Activated CD8-positive, alpha-beta memory T cell treated with anti-CD3 and anti-CD28 coated beads for 36 hours (primary cell): ENCODE measurements at regions not wholly inside any gene's neighbourhood (a gene's known extent, or its start where the extent isn't known, plus 50 kb on each side); places are given as distances from the start of the nearest gene placed in this dataset.
"Not testable (repeated sequence)": the region's sequence is repeated elsewhere in the genome, so short reads cannot be mapped to it uniquely, and the experiment has no call there.

Source experiments
- CTCF ChIA-PET: fragments of 350-600 bp; sonication (Branson Sonifier 250); formaldehyde crosslinking; loops from one replicate; lab custom pipeline; 2021; ENCODE audit warnings: antibody characterized with exemption; lab: Charles Lee
- POLR2A ChIA-PET: fragments of 350-600 bp; sonication (Branson Sonifier 250); formaldehyde crosslinking; loops from one replicate; lab custom pipeline; 2021; ENCODE audit warnings: antibody characterized with exemption; lab: Charles Lee

DNA sequence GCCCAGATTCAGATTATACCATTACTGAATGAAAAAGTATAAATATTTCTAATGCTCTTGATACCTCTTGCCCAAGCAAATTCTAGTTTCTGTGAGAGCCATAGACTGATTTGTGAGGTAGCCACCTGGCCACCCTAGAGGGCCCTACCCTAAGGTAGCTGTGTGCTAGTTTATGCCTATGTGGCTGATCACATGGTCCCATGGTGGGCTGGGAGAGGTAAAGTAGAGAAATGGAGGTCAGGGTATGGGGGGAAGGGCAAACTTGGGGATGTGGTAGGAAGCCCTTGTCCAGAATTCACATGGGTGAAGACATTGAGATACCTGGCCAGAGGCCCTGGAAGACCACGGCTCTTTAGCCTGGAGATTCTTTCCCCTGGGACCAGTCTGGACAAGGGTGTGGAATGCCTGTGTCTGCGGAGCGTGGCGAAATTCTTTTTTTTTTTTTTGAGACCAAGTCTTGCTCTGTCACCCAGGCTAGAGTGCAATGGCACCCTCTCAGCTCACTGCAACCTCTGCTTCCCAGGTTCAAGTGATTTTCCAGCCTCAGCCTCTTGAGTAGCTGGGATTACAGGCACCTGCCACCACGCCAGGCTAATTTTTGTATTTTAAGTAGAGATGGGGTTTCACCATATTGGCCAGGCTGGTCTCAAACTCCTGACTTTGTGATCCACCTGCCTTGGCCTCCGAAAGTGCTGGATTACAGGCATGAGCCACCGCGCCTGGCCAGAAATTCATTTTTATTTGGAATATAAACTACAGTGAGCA is 639.4 kb downstream of the ACTR3B start:
- ChIA-PET POLR2A (no interaction called here), CTCF (no interaction called here)

DNA sequence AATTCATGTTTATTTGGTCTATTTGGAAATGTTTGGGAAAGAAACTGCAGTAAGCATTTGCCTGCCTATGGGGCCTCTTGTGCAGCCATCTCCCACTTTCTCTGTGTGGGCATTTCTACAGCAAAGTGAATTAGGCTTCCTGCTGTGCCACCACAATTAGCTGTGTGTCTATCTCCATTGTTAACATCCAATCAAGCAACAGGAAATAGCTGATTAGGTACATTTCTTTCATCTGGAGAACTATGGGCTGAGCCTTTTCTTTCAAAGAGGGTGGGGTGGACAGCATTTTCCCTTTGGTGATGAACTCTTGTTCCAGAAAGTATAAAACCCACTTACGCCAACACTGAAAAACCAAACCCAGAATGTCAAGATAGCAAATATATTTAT is 640.0 kb downstream of the ACTR3B start:
- ChIA-PET CTCF (no interaction called here), POLR2A (no interaction called here)

DNA sequence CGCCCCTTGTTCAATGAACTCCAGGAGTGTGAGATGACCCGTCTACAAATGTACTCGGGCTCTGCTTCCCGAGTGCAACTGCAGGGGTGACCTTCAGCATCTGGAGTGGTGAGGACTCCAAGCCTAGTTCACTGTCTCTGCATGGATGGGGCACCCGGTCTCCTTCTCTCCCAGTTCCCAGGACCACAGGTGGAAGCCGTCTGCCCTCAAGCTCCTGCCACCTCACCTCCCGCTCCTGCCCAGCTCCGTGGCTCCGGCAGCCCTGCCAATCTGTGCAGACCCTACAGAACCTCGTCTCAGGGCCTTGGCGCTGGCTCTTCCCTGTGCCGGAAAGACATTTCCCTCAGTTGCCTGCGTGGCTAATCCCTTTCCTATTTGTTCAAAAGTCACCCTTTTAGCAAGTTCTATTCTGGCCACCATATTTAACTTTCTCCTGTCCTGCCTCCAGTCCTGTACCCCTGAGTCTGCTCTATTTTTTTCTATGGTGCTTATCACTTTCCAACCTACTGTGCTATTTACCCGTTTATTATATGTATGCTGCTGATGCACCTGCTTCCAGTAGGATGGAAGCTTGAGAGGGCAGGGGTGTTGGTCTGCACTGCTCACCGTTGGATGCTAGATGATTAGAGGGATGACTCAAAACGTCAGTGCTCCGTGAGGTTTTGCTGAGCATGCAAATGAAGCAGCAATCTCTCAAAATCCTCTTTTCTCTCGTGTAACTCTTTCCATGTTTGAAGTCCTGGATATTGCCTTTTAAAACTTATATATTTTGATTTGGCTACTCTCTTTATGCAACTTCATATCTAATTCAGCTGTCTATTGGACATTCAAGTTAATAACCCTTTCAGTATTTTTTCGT is 641.4 kb downstream of the ACTR3B start:
- CTCF ChIA-PET, result no interaction called here
- POLR2A ChIA-PET, result no interaction called here

DNA sequence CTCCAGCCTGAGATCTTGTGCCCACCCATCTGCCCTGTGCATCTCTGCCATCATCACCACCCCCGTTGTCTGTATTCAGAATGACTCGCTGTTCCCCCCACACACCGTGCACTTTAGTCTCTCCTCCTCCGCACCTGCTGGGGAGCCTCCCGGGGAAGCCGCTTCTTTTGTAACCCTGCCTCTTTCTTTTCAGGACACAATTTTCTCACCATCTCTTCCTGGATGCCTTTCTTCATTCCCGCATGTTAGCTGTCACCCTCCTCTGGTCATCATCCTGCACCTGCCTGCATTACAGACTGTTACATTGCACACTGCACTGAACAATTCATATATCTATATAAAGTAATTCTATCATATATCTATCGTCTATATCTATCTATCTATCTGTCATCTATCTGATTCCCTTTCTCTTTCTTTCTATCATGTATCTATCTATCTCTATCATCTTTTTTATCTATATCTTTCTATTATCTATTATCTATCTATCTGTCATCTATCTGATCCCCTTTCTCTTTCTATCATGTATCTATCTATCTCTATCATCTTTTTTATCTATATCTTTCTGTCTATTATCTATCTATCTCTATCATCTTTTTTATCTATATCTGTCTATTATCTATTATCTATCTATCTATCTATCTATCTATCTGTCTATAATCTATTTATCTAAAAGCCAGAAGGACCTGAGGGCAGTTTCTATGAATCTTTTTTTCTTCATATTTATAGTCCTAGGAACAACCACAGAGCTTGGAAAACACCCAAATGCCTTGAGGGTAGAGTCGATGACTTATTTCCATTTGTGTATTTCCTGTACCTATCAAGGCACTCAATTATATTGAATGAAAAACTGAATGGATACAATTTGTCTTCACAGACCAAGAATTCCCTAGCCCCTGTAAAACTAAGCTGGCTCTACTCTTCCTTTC is 642.5 kb downstream of the ACTR3B start:
- CTCF ChIA-PET, result no interaction called here
- POLR2A ChIA-PET, result no interaction called here

DNA sequence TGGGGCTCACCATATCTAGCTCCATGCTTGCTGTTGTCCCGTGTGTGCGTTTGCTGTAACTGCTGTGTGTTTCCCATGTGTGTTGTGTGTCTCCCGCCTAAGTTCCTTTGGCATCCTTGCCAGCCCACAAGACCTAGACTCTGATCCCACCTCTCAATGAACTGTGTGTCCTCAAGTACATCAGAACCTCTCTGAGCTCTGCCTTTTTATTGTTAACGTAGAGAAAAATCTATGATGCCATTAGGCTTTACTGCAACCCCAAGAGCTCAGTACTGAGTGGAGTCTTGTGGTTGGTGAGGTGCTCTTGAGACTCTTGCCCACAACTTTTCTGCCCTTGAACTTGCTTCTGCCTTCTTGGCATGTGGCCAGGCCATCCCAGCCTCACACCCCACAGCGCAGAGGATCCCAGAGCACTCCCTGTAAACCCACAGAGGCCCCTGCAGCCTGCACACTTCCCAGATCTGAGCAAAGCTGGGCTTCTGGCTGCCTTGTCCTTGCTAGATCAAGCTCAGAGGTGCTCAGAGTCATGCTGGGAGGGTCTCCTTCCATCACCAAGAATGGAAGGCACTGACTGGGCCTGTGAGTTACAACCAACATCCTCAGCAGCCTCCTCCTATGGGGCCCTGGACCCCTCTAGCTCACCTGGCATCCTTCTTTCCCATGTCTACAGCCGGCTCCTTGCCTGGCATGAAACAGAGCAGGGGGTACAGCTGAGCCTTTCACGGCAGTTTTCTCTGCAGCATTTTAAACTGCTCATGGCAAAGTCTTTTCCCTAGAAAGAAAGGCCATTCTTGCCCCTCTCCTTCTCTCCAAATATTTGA is 643.4 kb downstream of the ACTR3B start:
- CTCF ChIA-PET, result no interaction called here
- POLR2A ChIA-PET, result no interaction called here

DNA sequence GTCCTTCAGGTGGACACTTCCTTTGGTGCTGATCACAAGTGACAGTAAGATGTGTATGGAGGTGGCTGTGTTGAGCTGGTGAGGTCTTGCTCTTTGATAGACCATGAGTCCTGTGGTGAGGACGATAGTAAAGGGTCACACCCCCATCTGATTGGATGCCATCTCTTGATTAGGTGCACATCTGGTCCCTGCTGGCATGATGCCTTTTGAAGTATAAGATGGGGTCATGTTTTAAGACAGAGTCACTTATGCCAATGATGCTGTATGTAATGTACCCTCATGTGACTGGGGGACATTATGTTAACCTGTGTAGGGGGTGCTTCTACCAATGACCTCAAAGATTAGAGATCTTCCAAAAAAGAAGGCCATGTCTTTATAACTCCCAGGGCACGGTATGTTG is 644.6 kb downstream of the ACTR3B start:
- POLR2A ChIA-PET, result no interaction called here
- CTCF ChIA-PET, result no interaction called here

DNA sequence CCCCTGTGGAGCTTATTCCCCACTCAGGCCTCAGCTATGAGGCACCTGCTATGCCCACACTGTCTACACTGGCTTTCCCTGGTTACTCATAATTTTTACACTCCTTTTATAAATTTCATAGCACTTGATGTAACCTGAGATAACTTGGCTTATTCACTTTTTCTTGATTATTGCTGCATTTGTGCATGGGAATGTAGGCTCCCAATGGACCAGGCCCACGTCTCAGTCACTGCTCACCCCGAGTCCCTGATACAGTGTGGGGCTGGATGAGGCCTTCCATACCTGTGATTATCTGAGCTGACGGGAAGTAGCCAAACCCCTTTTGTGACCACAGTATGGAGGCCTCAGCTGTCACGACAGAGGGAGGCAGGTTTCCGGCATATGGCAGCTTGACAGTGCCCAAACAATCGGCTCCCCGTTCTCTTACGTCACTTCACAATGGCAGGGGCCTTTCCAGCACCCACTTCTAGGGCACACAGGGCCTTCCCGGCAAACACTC is 645.3 kb downstream of the ACTR3B start:
- CTCF ChIA-PET, result no interaction called here
- POLR2A ChIA-PET, result no interaction called here

DNA sequence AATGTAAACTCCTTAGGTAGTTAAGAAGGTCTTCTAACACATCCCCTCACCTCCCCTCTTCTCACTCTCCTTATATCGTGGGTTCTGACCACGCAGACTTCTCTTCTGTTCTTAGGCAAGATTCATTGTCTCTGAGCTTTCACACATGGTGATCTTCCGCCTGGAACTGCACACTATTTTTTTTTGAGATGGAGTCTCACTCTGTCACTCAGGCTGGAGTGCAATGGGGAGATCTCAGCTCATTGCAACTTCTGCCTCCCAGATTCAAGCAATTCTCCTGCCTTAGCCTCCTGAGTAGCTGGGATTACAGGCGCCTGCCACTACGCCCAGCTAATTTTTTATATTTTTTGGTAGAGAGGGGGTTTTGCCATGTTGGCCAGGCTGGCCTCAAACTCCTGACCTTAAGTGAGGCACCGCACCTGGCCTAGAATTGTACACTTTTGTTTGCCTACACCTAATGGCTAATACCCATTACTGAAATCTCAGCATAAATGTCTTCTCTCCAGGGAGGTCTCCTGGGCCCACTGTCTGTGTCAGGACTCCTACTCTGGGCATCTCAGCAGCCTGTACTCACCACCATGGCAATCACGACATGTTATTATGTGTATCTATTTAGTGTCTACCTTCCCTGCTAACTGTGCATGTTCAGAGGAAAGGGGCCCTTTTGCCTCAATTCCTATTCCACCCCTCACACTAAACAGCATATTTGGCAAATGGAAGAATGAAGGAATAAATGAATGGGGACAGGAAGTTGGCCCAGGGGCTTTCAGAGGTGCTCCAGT is 646.3 kb upstream of the DPP6 start:
- CTCF ChIA-PET, result no interaction called here
- POLR2A ChIA-PET, result no interaction called here

DNA sequence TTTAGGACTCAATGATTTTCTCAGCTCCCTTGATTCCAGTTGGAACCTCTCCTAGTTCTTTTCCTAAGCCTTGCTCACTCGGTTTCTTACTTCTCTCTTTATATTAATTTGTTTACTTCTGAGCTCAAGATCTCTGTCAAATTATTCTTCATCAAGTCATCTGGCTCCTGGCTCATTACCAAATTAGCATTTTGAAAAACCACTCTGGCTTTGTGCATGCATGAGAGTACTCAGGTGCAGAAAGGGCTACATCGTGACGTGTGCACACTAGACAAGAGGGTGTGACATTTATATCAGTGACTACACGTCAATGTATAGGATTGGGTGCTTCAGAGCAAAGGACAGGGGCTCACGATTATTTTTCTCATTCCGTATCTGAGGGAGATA is 645.7 kb upstream of the DPP6 start:
- POLR2A ChIA-PET, result no interaction called here
- CTCF ChIA-PET, result no interaction called here

DNA sequence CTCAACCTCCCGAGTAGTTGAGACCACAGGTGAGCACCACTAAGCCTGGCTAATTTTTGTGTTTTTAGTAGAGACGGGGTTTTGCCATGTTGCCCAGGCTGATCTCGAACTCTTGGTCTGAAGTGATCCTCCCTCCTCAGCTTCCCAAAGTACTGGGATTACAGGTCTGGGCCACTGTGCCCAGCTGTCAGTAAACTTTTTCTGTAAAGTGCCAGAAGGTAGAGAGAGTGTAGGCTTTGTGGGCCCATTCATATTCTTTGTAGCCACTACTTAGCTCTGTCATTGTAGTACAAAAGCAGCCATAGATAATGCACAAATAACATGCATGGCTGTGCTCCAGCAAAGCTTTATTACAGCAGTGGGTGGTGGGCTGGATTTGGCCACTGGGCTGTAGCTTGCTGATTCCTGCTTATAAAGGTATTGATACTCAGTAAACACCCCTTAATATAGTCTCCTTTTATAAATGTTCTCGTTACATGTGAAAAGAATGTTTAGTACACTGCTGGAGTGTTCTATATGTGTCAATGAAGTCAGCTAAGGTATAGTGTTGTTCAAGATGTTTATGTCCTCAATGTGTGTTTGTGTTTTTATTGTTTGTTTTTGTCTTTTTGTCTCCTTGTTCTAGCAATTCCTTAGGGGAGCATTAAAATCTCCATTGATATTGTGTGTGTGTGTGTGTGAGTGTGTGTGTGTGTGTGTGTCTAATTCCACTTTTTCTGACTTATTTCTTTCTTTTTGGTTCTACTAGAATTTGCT is 644.7 kb upstream of the DPP6 start:
- ChIA-PET CTCF (no interaction called here), POLR2A (no interaction called here)

DNA sequence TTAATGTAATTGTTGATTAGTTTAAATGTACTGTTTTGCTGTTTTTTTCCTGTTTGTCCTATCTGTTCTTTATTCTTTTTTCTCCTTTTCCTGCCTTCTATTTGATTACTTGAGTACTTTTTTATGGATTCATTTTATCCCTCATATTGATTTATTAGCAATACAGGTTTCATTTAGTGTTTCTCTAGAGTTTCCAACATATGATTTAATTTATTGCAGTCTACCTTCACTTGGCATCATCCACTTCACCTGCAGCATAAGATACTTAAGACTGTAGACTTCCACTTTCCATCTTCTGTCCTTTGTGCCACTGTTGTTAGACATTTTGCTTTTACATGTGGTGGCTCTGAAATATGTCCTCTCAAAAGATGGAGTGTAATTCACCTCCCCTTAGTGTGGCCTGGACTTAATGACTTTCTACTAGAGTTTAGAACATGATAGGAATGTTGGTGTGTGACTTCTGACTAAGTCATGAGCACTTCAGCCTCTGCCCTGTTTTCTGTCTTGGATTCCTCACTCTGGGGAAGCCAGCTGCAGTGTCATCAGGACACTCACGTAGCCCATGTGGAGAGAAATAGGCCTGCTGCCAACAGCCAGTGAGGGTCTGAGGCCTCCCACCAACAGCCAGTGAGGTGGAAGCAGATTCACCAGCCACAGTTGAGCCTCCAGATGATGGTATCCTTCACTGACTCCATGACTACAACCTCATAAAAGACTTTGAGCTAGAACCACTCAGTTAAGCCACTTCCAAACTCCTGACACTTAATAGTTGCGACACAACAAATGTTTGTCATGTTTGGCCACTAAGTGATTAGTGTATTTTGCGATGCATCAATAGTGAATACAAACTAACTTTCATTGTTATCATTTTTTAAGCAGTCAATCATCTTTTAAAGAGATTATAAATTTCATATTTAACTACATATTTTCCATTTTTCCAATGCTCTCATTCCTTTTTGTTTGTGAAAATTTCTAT is 643.5 kb upstream of the DPP6 start:
- ChIA-PET POLR2A (no interaction called here), CTCF (no interaction called here)

DNA sequence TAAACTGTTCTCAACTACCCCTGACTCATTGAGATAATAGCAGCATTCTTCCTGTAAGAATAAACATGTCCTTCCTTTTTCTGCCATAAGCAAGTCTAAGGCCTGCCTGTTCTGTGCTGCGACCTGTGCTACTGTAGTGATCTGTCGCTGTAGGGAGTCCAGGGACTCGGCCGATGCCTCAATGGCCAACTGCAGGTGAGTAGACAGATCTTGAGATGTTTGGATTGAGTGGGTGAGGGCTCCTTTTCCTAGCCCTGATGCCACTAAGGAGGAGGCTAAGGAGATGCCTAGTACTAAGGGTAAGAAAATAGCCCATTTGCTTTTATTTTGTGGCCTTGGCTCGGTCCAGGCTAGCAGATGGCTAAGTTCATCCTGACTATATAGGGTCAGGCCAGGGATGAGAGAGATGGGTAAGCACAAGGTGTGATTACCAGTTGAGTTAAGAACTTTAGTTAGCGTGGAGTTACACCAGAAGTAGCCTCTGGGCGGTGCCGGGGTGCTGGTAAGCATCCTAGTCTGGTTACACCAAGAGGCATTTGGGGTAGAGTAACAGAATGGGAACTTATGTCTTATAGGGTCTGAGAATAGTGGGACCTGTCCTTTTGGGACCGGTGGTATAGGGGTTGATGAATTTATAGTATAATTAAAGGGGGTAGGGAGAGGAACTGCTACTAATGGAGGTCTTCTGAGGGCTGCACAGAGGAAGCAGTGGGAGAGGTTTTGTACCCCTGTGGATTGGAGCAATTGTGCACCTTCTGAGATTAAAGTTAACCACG is 642.4 kb upstream of the DPP6 start:
- CTCF ChIA-PET, POLR2A ChIA-PET: not testable (repeated sequence)

DNA sequence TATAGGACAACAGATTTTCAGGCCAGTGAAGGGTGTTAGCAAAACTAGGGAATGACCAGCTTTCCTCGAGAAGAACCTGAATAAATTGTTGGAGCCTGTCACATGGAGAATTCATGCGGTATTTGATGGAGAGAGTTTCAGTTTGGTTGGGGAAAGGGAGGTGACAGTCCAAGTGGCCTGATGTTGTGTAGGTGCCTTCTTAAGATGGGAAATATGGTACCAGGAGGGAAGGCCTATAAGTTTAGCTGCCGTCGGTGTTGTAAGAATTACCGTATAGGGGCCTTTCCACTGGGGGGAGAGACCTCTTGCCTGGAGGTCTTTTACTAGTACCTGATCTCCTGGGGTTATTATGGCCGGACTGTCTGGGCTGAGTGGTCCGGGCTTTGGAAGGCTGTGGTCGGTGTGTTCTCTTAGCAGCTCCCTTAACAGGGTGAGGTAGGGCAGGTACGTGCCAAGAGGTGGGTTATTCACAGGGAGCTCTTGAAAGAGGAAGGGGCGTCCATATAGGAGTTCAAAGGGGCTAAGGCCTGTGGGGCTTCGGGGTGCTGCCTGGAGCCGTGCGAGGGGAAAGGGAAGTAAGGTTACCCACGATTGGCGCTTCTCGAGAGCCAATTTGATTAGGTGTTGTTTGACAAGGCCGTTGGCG is 641.1 kb upstream of the DPP6 start:
- CTCF ChIA-PET, POLR2A ChIA-PET: not testable (repeated sequence)

DNA sequence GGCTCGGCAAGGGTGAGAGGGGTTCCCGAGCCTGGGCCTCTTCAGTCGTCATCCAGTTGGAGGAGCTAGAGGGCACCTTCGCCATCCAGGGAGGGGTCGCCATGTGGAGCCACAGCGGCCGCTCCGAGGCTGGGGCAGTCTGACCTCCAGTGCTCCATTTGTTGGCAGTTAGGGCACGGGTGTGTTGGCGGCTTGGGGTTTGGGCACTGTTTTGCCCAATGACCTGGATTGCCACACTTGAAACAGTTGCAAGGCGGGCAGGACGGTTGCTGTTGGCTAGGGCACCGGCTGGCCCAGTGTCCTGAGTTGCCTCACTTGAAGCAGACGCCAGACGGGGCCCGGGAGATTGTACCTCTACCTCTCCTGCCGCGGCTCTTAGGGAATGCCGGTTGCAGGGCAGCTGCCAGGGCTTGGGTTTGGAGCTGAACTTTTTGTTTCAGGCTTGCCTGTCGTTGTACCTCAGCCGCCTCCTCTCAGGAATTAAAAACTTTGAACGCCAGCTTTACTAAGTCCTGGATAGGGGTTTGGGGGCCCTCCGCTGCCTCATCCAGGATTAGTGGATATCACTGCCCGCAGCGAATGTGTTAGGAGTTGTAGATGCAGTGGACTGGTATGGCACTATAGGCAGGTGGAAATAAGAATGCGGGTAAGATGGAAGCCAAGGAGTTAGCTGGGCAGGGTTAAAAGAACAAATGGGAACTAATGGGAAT is 639.9 kb upstream of the DPP6 start:
- CTCF ChIA-PET, POLR2A ChIA-PET: not testable (repeated sequence)

DNA sequence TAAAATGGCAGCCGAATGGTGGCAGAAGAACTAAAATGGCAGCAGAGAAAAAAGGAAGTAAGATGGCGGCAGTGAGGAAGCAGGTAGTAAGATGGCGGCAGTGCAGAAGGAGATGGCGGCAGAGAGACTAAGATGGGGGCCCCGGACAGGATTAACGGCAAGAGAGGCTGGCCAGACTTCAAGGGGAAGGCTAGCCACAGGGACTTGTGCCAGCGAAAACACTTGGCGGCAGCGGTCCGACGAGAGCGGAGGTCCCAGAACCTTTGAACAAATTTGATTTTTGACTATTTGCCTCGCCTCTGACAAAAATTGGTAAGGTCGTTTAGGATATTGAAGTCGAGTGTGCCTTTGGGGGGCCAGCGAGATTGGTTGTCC is 639.4 kb upstream of the DPP6 start:
- CTCF ChIA-PET, POLR2A ChIA-PET: not testable (repeated sequence)
